Suprapubic skin (tissue), 4 donors: ENCODE measurements at regions not wholly inside any gene's neighbourhood (a gene's known extent, or its start where the extent isn't known, plus 50 kb on each side); places are given as distances from the start of the nearest gene placed in this dataset.

ENCODE experiments used
- DNase-seq, 2 donors: peaks; one replicate each; pipeline ENCODE4 v3.0.0-alpha.2; 2019; ENCODE audit warnings: low spot score in 2 of 2
- H3K27ac ChIP-seq: fragments of 200-600 bp; sonication (generic); one replicate; pipeline ENCODE4 v1.5.1; 2019
- H3K27me3 ChIP-seq: fragments of 200-600 bp; sonication (generic); one replicate; pipeline ENCODE4 v1.5.1; 2019
- H3K36me3 ChIP-seq: fragments of 200-600 bp; sonication (generic); one replicate; pipeline ENCODE4 v1.5.1; 2019
- H3K4me1 ChIP-seq: fragments of 200-600 bp; sonication (generic); one replicate; pipeline ENCODE4 v1.5.1; 2019
- H3K4me3 ChIP-seq: fragments of 200-600 bp; sonication (generic); one replicate; pipeline ENCODE4 v1.5.1; 2019; ENCODE audit warnings: mild to moderate bottlenecking
- H3K9me3 ChIP-seq: fragments of 200-600 bp; sonication (generic); one replicate; pipeline ENCODE4 v1.5.1; 2019
- EP300 ChIP-seq: sonication (generic); formaldehyde crosslinking; IDR thresholded peaks from one replicate; pipeline ENCODE4 v1.6.1; 2017; ENCODE audit warnings: antibody characterized with exemption
- POLR2A ChIP-seq, 2 donors: fragments of 450-650 bp; IDR thresholded peaks; one replicate each; pipeline ENCODE4 v1.6.1; 2017; ENCODE audit warnings: antibody characterized with exemption in 2 of 2, mild to moderate bottlenecking in 2 of 2, moderate library complexity in 2 of 2
- POLR2AphosphoS5 ChIP-seq, 3 donors: sonication (generic); formaldehyde crosslinking; IDR thresholded peaks; one replicate each; pipeline ENCODE4 v1.6.1; 2017; ENCODE audit warnings: antibody characterized with exemption in 3 of 3
- WGBS: methylation state at CpG from one replicate; pipeline ENCODE4 v1.1.5; 2018; 5-methylcytosine and 5-hydroxymethylcytosine counted together
- TF ChIP-seq, protein P1 (sequence below), 2 donors: fragments of 200-600 bp in 1 of 2; fragments of 450-650 bp in 1 of 2; sonication (generic) in 1 of 2; IDR thresholded peaks; one replicate each; pipeline ENCODE4 v1.5.1; 2016 to 2019; ENCODE audit warnings: antibody characterized with exemption in 2 of 2, mild to moderate bottlenecking in 1 of 2, moderate library complexity in 1 of 2

DNA sequence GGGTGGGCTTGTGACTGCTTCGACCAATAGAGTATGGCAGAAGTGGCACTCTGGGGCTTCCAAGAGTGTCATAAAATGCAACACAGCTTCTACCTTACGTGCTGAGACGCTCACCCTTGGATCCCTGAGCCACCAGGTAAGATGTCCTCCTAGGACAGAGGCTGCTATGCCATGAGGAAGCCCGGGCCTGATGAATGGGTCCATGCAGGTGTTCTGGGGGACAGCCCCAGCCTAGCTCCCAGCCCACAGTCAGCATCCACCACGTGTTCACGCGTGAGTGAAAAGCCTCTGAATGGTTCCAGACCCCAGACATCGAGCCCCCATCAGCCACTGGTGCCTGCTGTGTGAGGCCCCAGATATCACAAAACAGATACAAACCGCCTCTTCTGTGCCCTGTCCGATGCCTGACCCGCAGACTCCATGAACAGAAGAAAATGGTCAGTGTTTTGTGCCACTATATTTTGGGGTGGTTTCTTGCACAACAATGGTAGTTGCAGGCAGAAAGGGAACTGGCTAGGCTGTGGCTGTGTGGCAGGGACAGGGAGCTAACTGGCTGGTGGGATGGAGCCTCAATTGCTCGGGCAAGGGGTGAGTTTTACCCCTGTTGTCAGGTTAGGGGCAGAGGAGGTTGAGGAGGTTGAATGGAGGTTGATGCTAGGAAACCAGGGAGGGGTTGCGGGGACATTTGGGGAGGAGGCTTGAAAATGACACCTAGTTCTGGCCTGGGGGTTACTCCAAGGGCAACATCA is 92.2 kb downstream of the LINGO1 start:
- H3K9me3 ChIP-seq = no peaks in the 10 kb centered on the region
- H3K4me1 ChIP-seq = peaks cover 49% of the 10 kb centered on the region
- no peaks in the 10 kb centered on the region for H3K36me3 ChIP-seq
- H3K27ac ChIP-seq = no peak overlapping the region
- no peaks in the 10 kb centered on the region for H3K27me3 ChIP-seq
- no peak for DNase-seq
- no peak overlapping the region for H3K4me3 ChIP-seq
- TF ChIP-seq POLR2AphosphoS5 (IDR thresholded peaks at IDR 0.05) = no peak
- WGBS = 92% methylated on average over 13 of the region's 13 CpGs

DNA sequence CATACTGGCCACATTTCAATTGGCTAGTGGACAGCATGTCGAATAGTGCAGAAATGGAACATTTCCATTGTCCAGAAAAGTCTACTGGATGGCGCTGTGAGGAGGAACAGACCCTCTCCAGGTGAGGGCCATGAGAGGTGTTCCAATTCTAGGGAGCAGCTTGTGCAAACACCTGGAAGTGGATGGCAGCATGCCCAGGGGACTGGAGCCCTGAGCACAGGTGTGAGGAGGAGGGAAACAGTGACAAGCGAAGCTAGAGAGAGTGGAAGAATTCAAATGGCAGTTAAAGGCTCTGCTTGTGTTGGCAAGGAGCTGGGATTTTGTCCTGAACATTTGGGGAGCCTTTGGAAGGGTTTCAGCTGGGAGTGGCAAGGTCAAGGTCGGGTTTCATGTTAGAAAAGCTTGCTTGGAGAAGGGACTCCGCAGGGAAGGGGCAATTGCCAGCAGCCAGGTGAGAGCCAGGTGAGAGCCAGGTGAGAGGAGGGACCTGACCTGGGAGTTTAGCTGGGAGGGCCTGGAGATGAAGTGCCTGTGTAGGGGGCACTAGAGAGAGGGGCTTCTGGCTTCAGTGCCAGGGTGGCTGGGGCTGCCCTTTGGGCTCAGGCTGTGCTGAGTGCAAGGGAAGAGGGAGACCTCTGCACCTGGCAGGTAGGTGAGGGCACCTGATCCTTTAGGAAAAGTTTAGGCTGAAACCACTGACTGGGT is 93.8 kb downstream of the LINGO1 start:
- no peaks in the 10 kb centered on the region for H3K27me3 ChIP-seq
- TF ChIP-seq POLR2AphosphoS5 (IDR thresholded peaks at IDR 0.05) = no peak
- TF ChIP-seq EP300 = no peak
- TF ChIP-seq POLR2A (IDR thresholded peaks at IDR 0.05) = no peak
- TF ChIP-seq, protein P1, sequence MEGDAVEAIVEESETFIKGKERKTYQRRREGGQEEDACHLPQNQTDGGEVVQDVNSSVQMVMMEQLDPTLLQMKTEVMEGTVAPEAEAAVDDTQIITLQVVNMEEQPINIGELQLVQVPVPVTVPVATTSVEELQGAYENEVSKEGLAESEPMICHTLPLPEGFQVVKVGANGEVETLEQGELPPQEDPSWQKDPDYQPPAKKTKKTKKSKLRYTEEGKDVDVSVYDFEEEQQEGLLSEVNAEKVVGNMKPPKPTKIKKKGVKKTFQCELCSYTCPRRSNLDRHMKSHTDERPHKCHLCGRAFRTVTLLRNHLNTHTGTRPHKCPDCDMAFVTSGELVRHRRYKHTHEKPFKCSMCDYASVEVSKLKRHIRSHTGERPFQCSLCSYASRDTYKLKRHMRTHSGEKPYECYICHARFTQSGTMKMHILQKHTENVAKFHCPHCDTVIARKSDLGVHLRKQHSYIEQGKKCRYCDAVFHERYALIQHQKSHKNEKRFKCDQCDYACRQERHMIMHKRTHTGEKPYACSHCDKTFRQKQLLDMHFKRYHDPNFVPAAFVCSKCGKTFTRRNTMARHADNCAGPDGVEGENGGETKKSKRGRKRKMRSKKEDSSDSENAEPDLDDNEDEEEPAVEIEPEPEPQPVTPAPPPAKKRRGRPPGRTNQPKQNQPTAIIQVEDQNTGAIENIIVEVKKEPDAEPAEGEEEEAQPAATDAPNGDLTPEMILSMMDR (IDR thresholded peaks at IDR 0.05) = no peak
- H3K4me3 ChIP-seq = no peak overlapping the region
- no peak for DNase-seq
- no peaks in the 10 kb centered on the region for H3K36me3 ChIP-seq
- WGBS = 35% methylated on average over 5 of the region's 5 CpGs
- no peak overlapping the region for H3K27ac ChIP-seq
- H3K4me1 ChIP-seq = peaks cover 49% of the 10 kb centered on the region
- no peaks in the 10 kb centered on the region for H3K9me3 ChIP-seq

DNA sequence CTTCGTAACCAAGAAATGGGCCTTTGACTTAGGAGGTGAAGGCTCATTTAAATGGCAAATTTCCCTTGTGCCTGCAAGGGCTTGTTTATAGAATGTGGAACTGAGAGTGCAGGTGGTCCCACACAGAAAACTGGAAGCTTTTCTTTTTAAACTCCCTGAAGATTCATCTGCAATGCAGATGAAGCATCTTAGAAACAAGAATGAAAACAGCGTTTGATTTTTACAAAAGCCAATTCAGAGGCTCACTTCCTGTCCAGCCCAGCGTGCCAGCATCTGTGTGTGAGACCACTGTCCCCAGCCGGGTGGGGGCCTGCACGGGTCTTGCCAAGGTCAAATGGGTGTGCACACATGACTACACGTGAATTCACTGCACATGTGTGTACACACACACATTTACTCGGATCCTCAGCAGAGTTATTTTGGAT is 94.7 kb downstream of the LINGO1 start:
- H3K9me3 ChIP-seq = no peaks in the 10 kb centered on the region
- no peak overlapping the region for H3K27ac ChIP-seq
- no peaks in the 10 kb centered on the region for H3K36me3 ChIP-seq
- 46% methylated on average over 7 of the region's 7 CpGs for WGBS
- TF ChIP-seq POLR2AphosphoS5 (IDR thresholded peaks at IDR 0.05) (no peak), POLR2A (IDR thresholded peaks at IDR 0.05) (no peak), EP300 (no peak)
- TF ChIP-seq, protein P1 (IDR thresholded peaks at IDR 0.05) = no peak
- no peak for DNase-seq
- no peaks in the 10 kb centered on the region for H3K27me3 ChIP-seq
- H3K4me3 ChIP-seq = no peak overlapping the region
- H3K4me1 ChIP-seq = peaks cover 41% of the 10 kb centered on the region

DNA sequence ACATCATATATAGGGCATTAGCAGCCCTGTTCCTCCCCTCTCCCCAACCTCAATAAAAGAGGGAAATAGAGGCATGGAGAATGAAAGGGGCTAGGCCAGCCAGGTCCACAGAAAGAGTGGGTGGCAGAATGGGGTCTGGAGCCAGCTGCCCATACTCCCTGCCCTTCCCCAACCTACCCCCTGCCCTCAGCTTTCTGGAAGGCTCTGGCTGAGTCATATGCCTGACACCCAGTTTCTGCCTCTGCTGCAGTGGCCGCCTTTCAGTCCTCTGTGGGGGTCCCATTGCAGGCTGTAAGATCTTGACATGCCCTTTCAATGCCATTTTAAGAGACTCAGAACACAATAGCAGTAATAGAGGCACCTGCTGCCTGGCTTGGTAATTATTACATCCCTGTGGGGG is 95.7 kb downstream of the LINGO1 start:
- Histone ChIP-seq H3K4me3 (no peak overlapping the region), H3K9me3 (no peaks in the 10 kb centered on the region)
- peak in 1 of 2 donors; percentile 26 for DNase-seq

DNA sequence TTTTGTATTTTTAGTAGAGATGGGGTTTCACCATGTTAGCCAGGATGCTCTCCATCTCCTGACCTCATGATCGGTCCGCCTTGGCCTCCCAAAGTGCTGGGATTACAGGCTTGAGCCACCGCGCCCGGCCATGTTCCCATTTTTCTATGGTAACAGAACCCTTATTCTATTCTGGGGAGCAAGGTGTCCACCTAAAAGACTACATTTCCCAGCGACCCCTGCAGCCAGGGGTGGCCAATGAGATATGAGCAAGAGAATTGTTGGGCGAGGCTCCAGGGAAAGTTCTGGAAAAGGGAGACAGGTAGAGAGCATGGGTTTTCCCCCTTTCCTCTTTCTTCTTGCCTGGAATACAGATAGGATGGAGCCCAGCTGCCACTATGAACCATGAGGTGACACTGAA is 96.9 kb downstream of the LINGO1 start:
- 94% methylated on average over 7 of the region's 7 CpGs for WGBS
- H3K4me1 ChIP-seq = peaks cover 21% of the 10 kb centered on the region
- peak in 1 of 2 donors; percentile 19 for DNase-seq
- H3K27ac ChIP-seq = no peak overlapping the region
- H3K27me3 ChIP-seq = no peaks in the 10 kb centered on the region
- no peaks in the 10 kb centered on the region for H3K36me3 ChIP-seq
- H3K4me3 ChIP-seq = no peak overlapping the region
- H3K9me3 ChIP-seq = no peaks in the 10 kb centered on the region
- no peak for TF ChIP-seq POLR2A (IDR thresholded peaks at IDR 0.05)
- TF ChIP-seq, protein P1 (IDR thresholded peaks at IDR 0.05) = no peak
- no peak for TF ChIP-seq EP300
- no peak for TF ChIP-seq POLR2AphosphoS5 (IDR thresholded peaks at IDR 0.05)

More for the DNA sequence above, 95.7 kb downstream of the LINGO1 start:
- TF ChIP-seq, protein P1 (IDR thresholded peaks at IDR 0.05) = no peak
- TF ChIP-seq POLR2AphosphoS5 (IDR thresholded peaks at IDR 0.05) = no peak
- no peak for TF ChIP-seq POLR2A (IDR thresholded peaks at IDR 0.05)
- TF ChIP-seq EP300 = no peak
- H3K27me3 ChIP-seq = no peaks in the 10 kb centered on the region
- peaks cover 31% of the 10 kb centered on the region for H3K4me1 ChIP-seq
- H3K27ac ChIP-seq = no peak overlapping the region
- 88% methylated on average over 1 of the region's 1 CpG for WGBS
- H3K36me3 ChIP-seq = no peaks in the 10 kb centered on the region
